ENCODE measurements at regions not wholly inside any gene's neighbourhood (a gene's known extent, or its start where the extent isn't known, plus 50 kb on each side); places are given as distances from the start of the nearest gene placed in this dataset.

GRCh38 chr12:72173974-72174373 is 98.2 kb upstream of the TRHDE start (continued):
- TF ChIP-seq JUND (IDR thresholded peaks at IDR 0.05; ENCODE audit: low read length): no peak

GRCh38 chr12:72178244-72178643 is 93.9 kb upstream of the TRHDE start:
- Histone ChIP-seq H3K14ac (ENCODE audit: insufficient read length) (no peak overlapping the region), H4K20me1 (replicated peaks in 1 of 2; ENCODE audit: control insufficient read depth in 1 of 2, insufficient read depth in 2 of 2, low read length in 2 of 2) (no peaks in the 10 kb centered on the region), H3K4me2 (ENCODE audit: insufficient read depth in 1 of 2, low read depth in 2 of 2, low read length in 2 of 2) (no peak overlapping the region), H3K4me3 (ENCODE audit: extremely low read depth in 1 of 4, insufficient read depth in 2 of 4, low read depth in 3 of 4, low read length in 4 of 4) (no peak overlapping the region), H2BK5ac (ENCODE audit: low read depth, low read length) (no peak overlapping the region), H3K56ac (replicated peaks; ENCODE audit: insufficient read length, low read depth, low read length) (no peak overlapping the region), H3K4ac (replicated peaks; ENCODE audit: insufficient read length, low read depth, low read length) (no peak overlapping the region), H3K79me1 (ENCODE audit: low read depth, low read length) (no peaks in the 10 kb centered on the region), H4K91ac (replicated peaks; ENCODE audit: insufficient read length, low read length) (no peak overlapping the region), H3K79me2 (ENCODE audit: control insufficient read depth in 1 of 2, insufficient read depth in 2 of 2, low read length in 2 of 2) (no peaks in the 10 kb centered on the region), H2BK120ac (replicated peaks; ENCODE audit: low read depth, low read length) (no peak overlapping the region), H3K4me1 (replicated peaks in 1 of 4; ENCODE audit: control insufficient read depth in 3 of 4, insufficient read depth in 4 of 4, low read length in 3 of 4) (no peaks in the 10 kb centered on the region), H3K27ac (ENCODE audit: low read depth, low read length) (no peak overlapping the region), H2BK20ac (ENCODE audit: low read length) (no peak overlapping the region), H4K8ac (ENCODE audit: extremely low read depth, insufficient read depth, low read length) (no peak overlapping the region), H2BK12ac (ENCODE audit: low read depth, low read length) (no peak overlapping the region), H2AK5ac (ENCODE audit: low read depth, low read length) (no peak overlapping the region), H2BK15ac (ENCODE audit: low read length) (no peak overlapping the region), H3K18ac (ENCODE audit: extremely low read depth, low read length) (no peak overlapping the region), H3K23me2 (ENCODE audit: low read depth, low read length) (no peaks in the 10 kb centered on the region), H3K36me3 (ENCODE audit: control insufficient read depth in 2 of 4, insufficient read depth in 4 of 4, low read length in 3 of 4) (no peaks in the 10 kb centered on the region), H3K9ac (replicated peaks in 1 of 4; ENCODE audit: extremely low read depth in 1 of 4, low read depth in 3 of 4, low read length in 3 of 4) (no peak overlapping the region), H3K9me3 (ENCODE audit: insufficient read depth in 2 of 2, low read depth in 1 of 2, low read length in 1 of 2) (no peaks in the 10 kb centered on the region), H4K5ac (ENCODE audit: insufficient read length, low read depth, low read length) (no peak overlapping the region), H3K27me3 (replicated peaks in 1 of 4; ENCODE audit: control insufficient read depth in 3 of 4, extremely low read depth in 1 of 4, insufficient read depth in 3 of 4, low read length in 3 of 4) (no peaks in the 10 kb centered on the region), H3K23ac (ENCODE audit: insufficient read length) (no peak overlapping the region), H2AFZ (ENCODE audit: low read length) (no peak overlapping the region)
- TF ChIP-seq SRF (IDR thresholded peaks at IDR 0.05; ENCODE audit: low read depth, low read length) (no peak), CEBPB (IDR thresholded peaks at IDR 0.05; ENCODE audit: low read depth, low read length) (peak; percentile 95), NRF1 (IDR thresholded peaks at IDR 0.05; ENCODE audit: low read depth, low read length) (no peak), TAF7 (optimal IDR thresholded peaks at IDR 0.05; ENCODE audit: borderline replicate concordance, low read depth, low read length) (no peak), RFX5 (IDR thresholded peaks at IDR 0.05; ENCODE audit: borderline replicate concordance, low read depth, low read length) (no peak)
- 96% methylated on average over 2 of the region's 2 CpGs; no CpG with 5 or more reads in 1 of the 2 experiments for WGBS, 2 experiments (ENCODE audit: extremely low coverage in 1 of 2, insufficient coverage in 1 of 2, insufficient read length in 1 of 2, insufficient replicate concordance in 2 of 2, low coverage in 1 of 2, low lambda C conversion rate in 2 of 2, missing lambda C conversion rate in 1 of 2)
- FAIRE-seq (no peak), DNase-seq (ENCODE audit: low read depth in 1 of 2, low spot score in 2 of 2) (no peak)
- POLR2A ChIA-PET (ENCODE audit: partially characterized antibody): no interaction called here
- CTCF ChIA-PET (ENCODE audit: partially characterized antibody): interaction anchor here (1.5 kb wide), 1 partner anchor 14 kb away, joined by 4 read pairs; no protein-coding TSS in a partner anchor

All from H1 (cell line).